ENCODE measurements at regions not wholly inside any gene's neighbourhood (a gene's known extent, or its start where the extent isn't known, plus 50 kb on each side); places are given as distances from the start of the nearest gene placed in this dataset.
"Not testable (repeated sequence)": the region's sequence is repeated elsewhere in the genome, so short reads cannot be mapped to it uniquely, and the experiment has no call there.

DNA sequence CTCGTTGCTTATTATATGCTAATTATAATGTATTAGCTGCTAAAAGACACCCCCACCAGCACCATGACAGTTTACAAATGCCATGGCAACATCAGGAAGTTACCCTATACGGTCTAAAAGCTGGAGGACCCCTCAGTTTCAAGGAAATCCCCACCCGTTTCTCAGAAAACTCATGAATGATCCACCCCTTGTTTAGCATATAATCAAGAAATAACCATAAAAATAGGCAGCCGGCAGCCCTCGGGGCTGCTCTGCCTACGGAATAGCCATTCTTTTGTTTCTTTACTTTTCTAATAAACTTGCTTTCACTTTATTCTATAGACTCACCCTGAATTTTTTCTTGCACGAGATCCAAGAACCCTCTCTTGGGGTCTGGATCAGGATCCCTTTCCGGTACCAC lies 437.4 kb upstream of the NRP1 start:
- 56% methylated on average over 8 of the region's 8 CpGs for WGBS
- not testable (repeated sequence) for H3K9ac ChIP-seq (ENCODE audit: low read depth, low read length); H3K36me3 ChIP-seq (ENCODE audit: insufficient read depth, low read length); H3K27me3 ChIP-seq (ENCODE audit: insufficient read depth, low read length); H3K9me3 ChIP-seq (ENCODE audit: insufficient read depth, low read depth, low read length); H3K4me3 ChIP-seq (ENCODE audit: low read length)
- Histone ChIP-seq H3K27ac (ENCODE audit: low read depth, low read length) (peak overlapping the region; percentile 80; the same call in 1 of the 2 replicates), H3K4me1 (ENCODE audit: insufficient read depth, low read length) (peaks cover 25% of the 10 kb centered on the region)

GRCh38 chr10:33764694-33765185 lies 430.3 kb upstream of the NRP1 start:
- Histone ChIP-seq H3K4me1 (ENCODE audit: insufficient read depth, low read length) (no peaks in the 10 kb centered on the region; the same call in 1 of the 2 replicates), H3K4me3 (ENCODE audit: low read length) (no peak overlapping the region), H3K9ac (ENCODE audit: low read depth, low read length) (no peak overlapping the region), H3K27ac (ENCODE audit: low read depth, low read length) (no peak overlapping the region), H3K27me3 (ENCODE audit: insufficient read depth, low read length) (no peaks in the 10 kb centered on the region), H3K9me3 (ENCODE audit: insufficient read depth, low read depth, low read length) (peaks cover 6% of the 10 kb centered on the region; the same call in 1 of the 2 replicates), H3K36me3 (ENCODE audit: insufficient read depth, low read length) (no peaks in the 10 kb centered on the region)
- no CpG with 5 or more reads among the region's 1 CpG for WGBS

GRCh38 chr10:33760056-33760943 lies 425.8 kb upstream of the NRP1 start:
- Histone ChIP-seq H3K4me1 (ENCODE audit: insufficient read depth, low read length) (no peaks in the 10 kb centered on the region; the same call in 1 of the 2 replicates), H3K9me3 (ENCODE audit: insufficient read depth, low read depth, low read length) (peaks cover 6% of the 10 kb centered on the region; the same call in 1 of the 2 replicates), H3K27ac (ENCODE audit: low read depth, low read length) (no peak overlapping the region), H3K9ac (ENCODE audit: low read depth, low read length) (no peak overlapping the region), H3K27me3 (ENCODE audit: insufficient read depth, low read length) (no peaks in the 10 kb centered on the region), H3K4me3 (ENCODE audit: low read length) (no peak overlapping the region), H3K36me3 (ENCODE audit: insufficient read depth, low read length) (no peaks in the 10 kb centered on the region)
- WGBS = 93% methylated on average over 12 of the region's 12 CpGs

DNA sequence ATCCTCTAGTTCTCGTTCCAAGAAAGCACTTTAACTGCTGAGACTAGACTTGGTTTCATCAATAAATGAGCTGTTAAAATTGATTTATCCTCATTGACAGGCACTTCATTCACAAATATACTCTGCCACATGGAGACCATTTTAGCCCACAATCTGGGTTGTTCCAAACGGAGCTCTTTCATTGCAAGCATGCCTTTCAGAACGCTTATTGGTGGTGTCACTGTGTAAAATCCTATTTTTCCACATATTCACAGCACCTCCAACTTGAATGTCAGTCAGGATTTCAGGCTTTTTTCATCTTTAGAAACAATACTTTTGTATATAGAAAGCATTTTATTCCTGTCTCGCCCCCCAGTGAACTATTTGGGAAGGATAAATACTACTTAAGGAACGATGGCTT lies 424.7 kb upstream of the NRP1 start:
- H3K27ac ChIP-seq (ENCODE audit: low read depth, low read length) = no peak overlapping the region
- H3K36me3 ChIP-seq (ENCODE audit: insufficient read depth, low read length) = no peaks in the 10 kb centered on the region
- H3K4me1 ChIP-seq (ENCODE audit: insufficient read depth, low read length) = no peaks in the 10 kb centered on the region
- no peak overlapping the region for H3K9ac ChIP-seq (ENCODE audit: low read depth, low read length)
- peaks cover 6% of the 10 kb centered on the region; the same call in 1 of the 2 replicates for H3K9me3 ChIP-seq (ENCODE audit: insufficient read depth, low read depth, low read length)
- 95% methylated on average over 5 of the region's 5 CpGs for WGBS
- H3K4me3 ChIP-seq (ENCODE audit: low read length) = no peak overlapping the region
- H3K27me3 ChIP-seq (ENCODE audit: insufficient read depth, low read length) = no peaks in the 10 kb centered on the region

GRCh38 chr10:33758299-33758698 lies 423.8 kb upstream of the NRP1 start:
- Histone ChIP-seq H3K4me1 (ENCODE audit: insufficient read depth, low read length) (no peaks in the 10 kb centered on the region), H3K4me3 (ENCODE audit: low read length) (no peak overlapping the region), H3K9me3 (ENCODE audit: insufficient read depth, low read depth, low read length) (peaks cover 6% of the 10 kb centered on the region; the same call in 1 of the 2 replicates), H3K27me3 (ENCODE audit: insufficient read depth, low read length) (no peaks in the 10 kb centered on the region), H3K36me3 (ENCODE audit: insufficient read depth, low read length) (no peaks in the 10 kb centered on the region), H3K9ac (ENCODE audit: low read depth, low read length) (no peak overlapping the region), H3K27ac (ENCODE audit: low read depth, low read length) (no peak overlapping the region)
- WGBS = 93% methylated on average over 3 of the region's 3 CpGs

- Histone ChIP-seq H3K27ac (ENCODE audit: low read depth, low read length) (no peak overlapping the region), H3K27me3 (ENCODE audit: insufficient read depth, low read length) (no peaks in the 10 kb centered on the region), H3K4me3 (ENCODE audit: low read length) (no peak overlapping the region), H3K36me3 (ENCODE audit: insufficient read depth, low read length) (no peaks in the 10 kb centered on the region), H3K4me1 (ENCODE audit: insufficient read depth, low read length) (no peaks in the 10 kb centered on the region), H3K9ac (ENCODE audit: low read depth, low read length) (no peak overlapping the region), H3K9me3 (ENCODE audit: insufficient read depth, low read depth, low read length) (no peaks in the 10 kb centered on the region)
- 95% methylated on average over 3 of the region's 4 CpGs for WGBS
These were observed 419.6 kb upstream of the NRP1 start for GRCh38 chr10:33754052-33754451.

DNA sequence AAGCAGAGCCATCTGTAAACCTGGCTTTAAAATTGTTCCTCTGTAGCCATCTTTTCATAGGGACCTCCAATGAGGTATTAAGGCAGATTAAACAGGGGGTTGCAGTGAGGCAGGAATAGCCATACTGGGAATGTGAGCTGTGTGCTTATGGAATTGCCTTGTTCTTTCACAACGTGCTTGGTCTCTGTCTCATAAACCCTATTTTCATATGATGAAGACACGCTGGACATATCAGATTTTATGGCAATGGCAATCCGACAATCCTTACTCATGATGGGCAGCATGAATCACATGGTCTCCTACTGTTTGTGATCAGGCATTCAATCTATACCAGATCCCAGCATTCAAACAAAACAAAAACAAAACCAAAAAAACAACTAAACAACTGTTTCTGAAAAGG lies 418.9 kb upstream of the NRP1 start:
- Histone ChIP-seq H3K27me3 (ENCODE audit: insufficient read depth, low read length) (no peaks in the 10 kb centered on the region), H3K4me1 (ENCODE audit: insufficient read depth, low read length) (no peaks in the 10 kb centered on the region), H3K27ac (ENCODE audit: low read depth, low read length) (no peak overlapping the region), H3K9ac (ENCODE audit: low read depth, low read length) (no peak overlapping the region), H3K4me3 (ENCODE audit: low read length) (no peak overlapping the region), H3K36me3 (ENCODE audit: insufficient read depth, low read length) (no peaks in the 10 kb centered on the region), H3K9me3 (ENCODE audit: insufficient read depth, low read depth, low read length) (no peaks in the 10 kb centered on the region)
- WGBS = 94% methylated on average over 3 of the region's 3 CpGs

DNA sequence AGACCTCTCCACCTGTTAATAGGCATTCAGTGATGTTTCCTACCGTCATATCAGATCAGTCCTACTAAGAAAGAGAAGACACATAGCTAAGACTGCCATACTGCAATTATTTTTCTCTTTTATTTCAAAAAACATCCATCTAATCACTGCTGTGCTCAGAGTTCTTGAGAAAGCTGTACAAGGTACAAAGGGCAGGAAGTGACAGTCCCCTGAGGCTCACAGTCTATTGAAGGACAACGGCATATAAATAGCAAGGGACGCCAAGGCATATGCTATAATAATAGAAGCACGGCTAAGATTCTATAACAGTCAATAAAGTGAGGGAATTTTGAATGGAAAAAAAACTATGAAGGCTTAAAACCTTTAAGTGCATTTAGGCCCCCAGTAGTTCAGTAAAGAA lies 415.3 kb upstream of the NRP1 start:
- 93% methylated on average over 4 of the region's 4 CpGs for WGBS
- H3K27ac ChIP-seq (ENCODE audit: low read depth, low read length) = no peak overlapping the region
- no peaks in the 10 kb centered on the region for H3K4me1 ChIP-seq (ENCODE audit: insufficient read depth, low read length)
- H3K9me3 ChIP-seq (ENCODE audit: insufficient read depth, low read depth, low read length) = no peaks in the 10 kb centered on the region
- no peaks in the 10 kb centered on the region for H3K27me3 ChIP-seq (ENCODE audit: insufficient read depth, low read length)
- no peak overlapping the region for H3K4me3 ChIP-seq (ENCODE audit: low read length)
- no peaks in the 10 kb centered on the region for H3K36me3 ChIP-seq (ENCODE audit: insufficient read depth, low read length)
- H3K9ac ChIP-seq (ENCODE audit: low read depth, low read length) = no peak overlapping the region

- H3K27me3 ChIP-seq (ENCODE audit: insufficient read depth, low read length) = no peaks in the 10 kb centered on the region
- 100% methylated on average over 2 of the region's 2 CpGs for WGBS
These were observed 414.7 kb upstream of the NRP1 start for GRCh38 chr10:33749067-33749735.

GRCh38 chr10:33746836-33747268 lies 412.4 kb upstream of the NRP1 start:
- Histone ChIP-seq H3K27me3 (ENCODE audit: insufficient read depth, low read length) (no peaks in the 10 kb centered on the region), H3K4me3 (ENCODE audit: low read length) (no peak overlapping the region), H3K27ac (ENCODE audit: low read depth, low read length) (no peak overlapping the region), H3K4me1 (ENCODE audit: insufficient read depth, low read length) (no peaks in the 10 kb centered on the region), H3K9ac (ENCODE audit: low read depth, low read length) (no peak overlapping the region), H3K36me3 (ENCODE audit: insufficient read depth, low read length) (no peaks in the 10 kb centered on the region), H3K9me3 (ENCODE audit: insufficient read depth, low read depth, low read length) (no peaks in the 10 kb centered on the region)
- WGBS = 92% methylated on average over 4 of the region's 4 CpGs

More at GRCh38 chr10:33749067-33749735, 414.7 kb upstream of the NRP1 start:
- Histone ChIP-seq H3K9ac (ENCODE audit: low read depth, low read length) (no peak overlapping the region), H3K4me1 (ENCODE audit: insufficient read depth, low read length) (no peaks in the 10 kb centered on the region), H3K4me3 (ENCODE audit: low read length) (no peak overlapping the region), H3K9me3 (ENCODE audit: insufficient read depth, low read depth, low read length) (no peaks in the 10 kb centered on the region), H3K27ac (ENCODE audit: low read depth, low read length) (no peak overlapping the region), H3K36me3 (ENCODE audit: insufficient read depth, low read length) (no peaks in the 10 kb centered on the region)

GRCh38 chr10:33746186-33746585 lies 411.7 kb upstream of the NRP1 start:
- H3K4me1 ChIP-seq (ENCODE audit: insufficient read depth, low read length) = no peaks in the 10 kb centered on the region
- no peak overlapping the region for H3K4me3 ChIP-seq (ENCODE audit: low read length)
- no peaks in the 10 kb centered on the region for H3K9me3 ChIP-seq (ENCODE audit: insufficient read depth, low read depth, low read length)
- no peak overlapping the region for H3K9ac ChIP-seq (ENCODE audit: low read depth, low read length)
- H3K27me3 ChIP-seq (ENCODE audit: insufficient read depth, low read length) = no peaks in the 10 kb centered on the region
- 94% methylated on average over 6 of the region's 6 CpGs for WGBS
- no peak overlapping the region for H3K27ac ChIP-seq (ENCODE audit: low read depth, low read length)
- H3K36me3 ChIP-seq (ENCODE audit: insufficient read depth, low read length) = no peaks in the 10 kb centered on the region
